Prostate gland (tissue), 2 donors: ENCODE measurements at regions not wholly inside any gene's neighbourhood (a gene's known extent, or its start where the extent isn't known, plus 50 kb on each side); places are given as distances from the start of the nearest gene placed in this dataset.

Experiments
- CTCF ChIP-seq, 4 experiments: fragments of 200-600 bp in 2 of 4; fragments of 450-650 bp in 2 of 4; sonication (generic) in 2 of 4; IDR thresholded peaks; 1 replicate in 3 of 4; 2 replicates in 1 of 4; pipeline ENCODE4 v1.5.1; 2016 to 2019; ENCODE audit warnings: antibody characterized with exemption in 4 of 4, mild to moderate bottlenecking in 2 of 4, moderate library complexity in 2 of 4
- POLR2A ChIP-seq: fragments of 450-650 bp; IDR thresholded peaks from one replicate; pipeline ENCODE4 v1.6.1; 2016; ENCODE audit warnings: antibody characterized with exemption, mild to moderate bottlenecking
- POLR2AphosphoS5 ChIP-seq: sonication (generic); formaldehyde crosslinking; IDR thresholded peaks from one replicate; pipeline ENCODE4 v1.6.1; 2017; ENCODE audit warnings: antibody characterized with exemption

- no peak for TF ChIP-seq POLR2A
- no peak for TF ChIP-seq CTCF (IDR thresholded peaks at IDR 0.05)
- TF ChIP-seq POLR2AphosphoS5 = no peak
Measured at GRCh38 chr2:104407641-104408040, 446.3 kb upstream of the POU3F3 start.
